H1 (cell line): ENCODE measurements at regions not wholly inside any gene's neighbourhood (a gene's known extent, or its start where the extent isn't known, plus 50 kb on each side); places are given as distances from the start of the nearest gene placed in this dataset.

Experiments used
- BRCA1 ChIP-seq: IDR thresholded peaks from 2 replicates; pipeline ENCODE4 v1.6.1; 2012; ENCODE audit warnings: low read depth, low read length, improper control_type of control experiment
- CHD1 ChIP-seq: IDR thresholded peaks from 2 replicates; pipeline ENCODE4 v1.6.1; 2012; ENCODE audit warnings: low read depth, low read length, improper control_type of control experiment
- CREB1 ChIP-seq: IDR thresholded peaks from 2 replicates; pipeline ENCODE4 v1.6.1; 2012; ENCODE audit warnings: inconsistent platforms
- EZH2 ChIP-seq: fragments of 200-600 bp; sonication (generic); IDR thresholded peaks from 2 replicates; pipeline ENCODE4 v1.7.1; 2012; ENCODE audit warnings: low read depth, mild to moderate bottlenecking, moderate library complexity, low read length, inconsistent platforms; ENCODE audit not compliant: severe bottlenecking
- POLR2A ChIP-seq, 2 experiments: IDR thresholded peaks; 1 replicate in 1 of 2; 2 replicates in 1 of 2; pipeline ENCODE4 v1.6.1; 2011; ENCODE audit warnings: low read depth in 2 of 2, low read length in 2 of 2, mild to moderate bottlenecking in 2 of 2; ENCODE audit errors: control extremely low read depth in 1 of 2
- POLR2AphosphoS5 ChIP-seq: IDR thresholded peaks from 2 replicates; pipeline ENCODE4 v1.6.1; 2011; ENCODE audit warnings: low read depth, low read length
- SRF ChIP-seq: IDR thresholded peaks from 2 replicates; pipeline ENCODE4 v1.6.1; 2011; ENCODE audit warnings: mild to moderate bottlenecking, low read depth, low read length, moderate library complexity
- TF ChIP-seq, protein P1 (sequence below), 3 experiments: IDR thresholded peaks; 1 replicate in 2 of 3; 2 replicates in 1 of 3; pipeline versions ENCODE4 v1.5.1 to v1.6.1; 2011; ENCODE audit warnings: low read length in 3 of 3, mild to moderate bottlenecking in 3 of 3, inconsistent platforms in 2 of 3, low read depth in 1 of 3, moderate library complexity in 1 of 3; ENCODE audit not compliant: insufficient read depth in 1 of 3; ENCODE audit errors: control extremely low read depth in 1 of 3
- TF ChIP-seq, protein P2 (sequence below): IDR thresholded peaks from 2 replicates; pipeline ENCODE4 v1.6.1; 2012; ENCODE audit warnings: inconsistent platforms
- TF ChIP-seq, protein P3 (sequence below): IDR thresholded peaks from 2 replicates; pipeline ENCODE4 v1.6.1; 2011; ENCODE audit warnings: low read depth, mild to moderate bottlenecking, low read length; ENCODE audit not compliant: insufficient read depth

DNA sequence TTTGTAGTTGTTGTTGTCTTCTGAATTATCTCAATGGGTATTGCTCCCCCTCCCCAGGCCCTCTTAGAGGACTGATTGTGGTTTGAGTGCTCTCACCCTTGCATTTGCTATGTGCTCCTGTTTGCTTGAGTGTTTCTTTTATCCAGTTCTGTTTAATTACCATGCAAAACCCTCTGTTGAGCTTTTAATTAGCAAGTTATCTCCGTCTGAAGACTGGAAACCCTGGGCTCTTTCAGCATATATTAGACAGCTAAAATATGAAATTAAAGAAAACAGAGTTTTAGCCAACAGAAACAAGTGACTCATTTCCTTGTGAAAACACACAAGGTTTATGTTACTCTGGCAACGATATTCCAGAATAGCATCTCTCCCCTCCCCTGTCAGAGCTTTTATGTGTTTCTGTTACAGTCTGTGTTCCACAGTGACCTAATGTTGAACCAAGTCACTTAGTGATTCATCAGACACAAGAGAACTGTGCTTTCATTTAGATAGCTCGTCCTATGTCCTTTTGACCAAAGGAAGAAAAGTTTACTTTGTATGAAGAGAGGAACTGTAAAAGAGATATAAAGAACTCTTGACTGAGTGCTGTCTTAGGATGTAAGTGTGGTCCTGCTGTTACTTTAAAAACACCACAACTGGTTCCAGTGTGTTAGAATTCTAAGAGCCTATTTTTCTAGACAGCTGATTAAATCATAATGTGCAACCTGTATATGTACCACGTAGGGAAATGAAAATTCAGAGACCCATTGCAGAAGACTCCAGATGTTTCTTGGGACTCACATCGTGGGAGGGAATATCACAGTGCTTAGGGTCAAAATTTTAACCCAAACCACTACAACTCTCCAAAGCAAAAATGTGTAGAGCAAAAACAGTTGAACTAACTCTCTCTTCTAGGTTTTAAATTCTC, 172.8 kb upstream of the RBMS1 start:
- TF ChIP-seq POLR2AphosphoS5 (no peak), BRCA1 (no peak), EZH2 (no peak), CREB1 (no peak), SRF (no peak), CHD1 (no peak), POLR2A (IDR thresholded peaks at IDR 0.05; ENCODE audit: control extremely low read depth in 1 of 2, low read depth in 2 of 2, low read length in 2 of 2) (no peak)
- TF ChIP-seq, protein P1, sequence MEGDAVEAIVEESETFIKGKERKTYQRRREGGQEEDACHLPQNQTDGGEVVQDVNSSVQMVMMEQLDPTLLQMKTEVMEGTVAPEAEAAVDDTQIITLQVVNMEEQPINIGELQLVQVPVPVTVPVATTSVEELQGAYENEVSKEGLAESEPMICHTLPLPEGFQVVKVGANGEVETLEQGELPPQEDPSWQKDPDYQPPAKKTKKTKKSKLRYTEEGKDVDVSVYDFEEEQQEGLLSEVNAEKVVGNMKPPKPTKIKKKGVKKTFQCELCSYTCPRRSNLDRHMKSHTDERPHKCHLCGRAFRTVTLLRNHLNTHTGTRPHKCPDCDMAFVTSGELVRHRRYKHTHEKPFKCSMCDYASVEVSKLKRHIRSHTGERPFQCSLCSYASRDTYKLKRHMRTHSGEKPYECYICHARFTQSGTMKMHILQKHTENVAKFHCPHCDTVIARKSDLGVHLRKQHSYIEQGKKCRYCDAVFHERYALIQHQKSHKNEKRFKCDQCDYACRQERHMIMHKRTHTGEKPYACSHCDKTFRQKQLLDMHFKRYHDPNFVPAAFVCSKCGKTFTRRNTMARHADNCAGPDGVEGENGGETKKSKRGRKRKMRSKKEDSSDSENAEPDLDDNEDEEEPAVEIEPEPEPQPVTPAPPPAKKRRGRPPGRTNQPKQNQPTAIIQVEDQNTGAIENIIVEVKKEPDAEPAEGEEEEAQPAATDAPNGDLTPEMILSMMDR (IDR thresholded peaks at IDR 0.05; ENCODE audit: control extremely low read depth in 1 of 3, insufficient read depth in 1 of 3, low read depth in 1 of 3, low read length in 3 of 3): no peak
- TF ChIP-seq, protein P2, sequence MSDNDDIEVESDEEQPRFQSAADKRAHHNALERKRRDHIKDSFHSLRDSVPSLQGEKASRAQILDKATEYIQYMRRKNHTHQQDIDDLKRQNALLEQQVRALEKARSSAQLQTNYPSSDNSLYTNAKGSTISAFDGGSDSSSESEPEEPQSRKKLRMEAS: no peak
- TF ChIP-seq, protein P3, sequence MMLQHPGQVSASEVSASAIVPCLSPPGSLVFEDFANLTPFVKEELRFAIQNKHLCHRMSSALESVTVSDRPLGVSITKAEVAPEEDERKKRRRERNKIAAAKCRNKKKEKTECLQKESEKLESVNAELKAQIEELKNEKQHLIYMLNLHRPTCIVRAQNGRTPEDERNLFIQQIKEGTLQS: no peak
